ENCODE measurements at regions not wholly inside any gene's neighbourhood (a gene's known extent, or its start where the extent isn't known, plus 50 kb on each side); places are given as distances from the start of the nearest gene placed in this dataset.
"Not testable (repeated sequence)": the region's sequence is repeated elsewhere in the genome, so short reads cannot be mapped to it uniquely, and the experiment has no call there.

DNA sequence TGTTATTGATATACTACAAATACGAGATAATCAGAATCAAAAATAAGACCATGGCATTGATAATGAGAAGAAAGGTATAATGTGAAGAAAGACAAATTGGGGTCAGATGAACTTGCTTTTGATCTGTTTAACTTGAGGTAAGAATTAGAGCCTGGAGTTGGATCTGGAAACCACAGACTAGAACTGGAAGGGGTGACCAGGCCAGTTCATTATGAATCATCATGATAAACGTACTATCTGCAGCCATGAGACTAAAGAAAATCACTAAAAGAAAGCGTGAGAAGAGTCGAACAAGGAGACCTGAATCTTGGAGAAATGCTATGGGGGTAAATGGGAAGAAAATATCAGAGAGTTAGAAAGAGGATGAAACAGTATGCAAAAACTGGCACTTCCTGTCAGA lies 967.5 kb downstream of the NR2F1-AS1 start:
- no peak for TF ChIP-seq CTCF (conservative IDR thresholded peaks at IDR 0.05)
- H3K27ac ChIP-seq: no peak overlapping the region

DNA sequence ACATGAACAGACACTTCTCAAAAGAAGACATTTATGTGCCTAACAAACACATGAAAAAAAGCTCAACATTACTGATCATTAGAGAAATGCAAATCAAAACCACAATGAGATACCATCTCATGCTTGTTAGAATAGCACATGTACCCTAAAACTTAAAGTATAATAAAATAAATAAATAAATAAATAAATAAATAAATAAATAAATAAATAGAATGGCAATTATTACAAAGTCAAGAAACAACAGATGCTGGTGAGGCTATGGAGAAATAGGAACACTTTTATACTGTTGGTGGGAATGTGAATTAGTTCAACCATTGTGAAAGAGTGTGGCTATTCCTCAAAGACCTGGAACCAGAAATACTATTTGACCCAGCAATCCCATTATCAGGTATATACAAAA lies 970.6 kb downstream of the NR2F1-AS1 start:
- H3K27ac ChIP-seq: not testable (repeated sequence)

DNA sequence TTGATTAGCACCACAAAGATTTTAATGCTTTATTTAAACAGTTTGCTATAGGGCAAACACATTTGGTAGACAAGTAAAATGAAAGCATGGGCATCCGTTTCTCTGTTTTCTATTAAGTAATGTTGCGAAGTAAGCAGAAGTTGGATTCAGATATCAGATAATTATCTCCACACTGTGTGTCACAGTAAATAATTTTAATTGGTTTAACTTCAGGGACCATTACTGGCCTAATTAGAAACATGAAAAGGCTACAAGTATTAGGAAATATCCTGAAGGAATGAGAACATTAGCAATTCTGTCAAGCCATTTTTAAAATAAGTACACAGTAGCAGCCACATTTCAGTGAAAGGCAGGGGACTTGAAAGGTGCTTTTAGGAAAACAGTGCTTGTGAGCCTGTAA lies 975.4 kb downstream of the NR2F1-AS1 start:
- no peak overlapping the region for H3K27ac ChIP-seq
- TF ChIP-seq CTCF (conservative IDR thresholded peaks at IDR 0.05): no peak

DNA sequence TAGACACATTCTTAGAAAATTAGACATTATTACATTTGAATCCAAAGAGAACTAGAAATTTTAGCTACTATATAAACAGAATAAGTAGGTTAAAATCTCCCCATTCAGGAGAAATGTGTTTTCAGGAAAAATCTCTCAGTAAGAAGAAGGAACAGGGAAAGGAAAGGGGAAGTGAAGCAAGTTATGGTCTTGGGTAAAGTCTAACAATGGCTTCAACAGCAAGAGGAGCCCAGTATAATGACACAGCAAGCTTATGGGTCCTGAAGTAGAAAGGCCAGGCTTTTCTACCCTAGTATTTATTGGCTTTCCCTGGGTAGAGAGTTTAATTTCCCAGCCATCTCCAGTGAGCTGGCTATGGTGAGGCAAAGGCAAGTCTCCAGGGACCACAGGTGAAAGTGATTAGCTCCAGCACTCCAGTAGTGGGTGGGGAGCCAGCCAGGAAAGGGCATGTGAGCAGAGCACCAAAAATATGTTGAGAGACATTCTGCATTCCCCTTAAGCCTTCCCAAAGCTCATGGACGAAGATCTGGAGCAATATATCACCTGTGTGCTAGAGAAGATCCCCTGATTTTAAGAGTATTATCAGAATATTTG lies 981.7 kb downstream of the NR2F1-AS1 start:
- H3K27ac ChIP-seq: no peak overlapping the region
- no peak for TF ChIP-seq CTCF (conservative IDR thresholded peaks at IDR 0.05)

GRCh38 chr5:92594031-92594430 lies 987.0 kb downstream of the NR2F1-AS1 start:
- no peak overlapping the region for H3K27ac ChIP-seq
- TF ChIP-seq CTCF (conservative IDR thresholded peaks at IDR 0.05): no peak

DNA sequence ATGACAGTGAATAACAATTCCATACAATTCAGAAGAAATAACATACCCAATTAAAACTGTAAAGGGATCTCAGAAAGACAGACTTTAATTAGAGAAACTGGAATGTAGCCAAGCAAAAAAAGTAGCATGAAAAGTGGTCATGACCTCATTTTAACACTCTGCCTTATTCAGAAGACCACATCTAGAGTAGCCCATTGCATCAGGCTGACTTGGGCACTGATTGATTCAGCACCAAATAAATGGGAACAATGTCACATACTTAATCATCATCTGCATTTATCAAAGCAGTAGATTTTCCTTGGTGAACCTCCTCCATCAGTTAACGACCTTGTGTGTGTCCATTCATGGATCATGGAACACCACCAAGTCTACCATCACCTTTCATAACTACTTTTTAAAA lies 992.1 kb downstream of the NR2F1-AS1 start:
- no peak for TF ChIP-seq CTCF (conservative IDR thresholded peaks at IDR 0.05)
- H3K27ac ChIP-seq: no peak overlapping the region

GRCh38 chr5:92581690-92582089 lies 999.3 kb downstream of the NR2F1-AS1 start:
- no peak for TF ChIP-seq CTCF (conservative IDR thresholded peaks at IDR 0.05)
- H3K27ac ChIP-seq: no peak overlapping the region

- no peak overlapping the region for H3K27ac ChIP-seq
- TF ChIP-seq CTCF (conservative IDR thresholded peaks at IDR 0.05): no peak
Measured at GRCh38 chr5:92581249-92581648, 999.8 kb downstream of the NR2F1-AS1 start.
